Tibial artery (tissue), 4 donors: ENCODE measurements at regions not wholly inside any gene's neighbourhood (a gene's known extent, or its start where the extent isn't known, plus 50 kb on each side); places are given as distances from the start of the nearest gene placed in this dataset.

Experiments used
- DNase-seq, 2 donors: peaks; one replicate each; pipeline ENCODE4 v3.0.0-alpha.2; 2019
- H3K27ac ChIP-seq, 2 donors: fragments of 200-600 bp; sonication (generic) in 1 of 2; 1 replicate in 1 of 2; 2 replicates in 1 of 2; pipeline ENCODE4 v1.5.1; 2018 to 2019; ENCODE audit warnings: mild to moderate bottlenecking in 1 of 2
- H3K27me3 ChIP-seq, 2 donors: fragments of 200-600 bp; sonication (generic) in 1 of 2; one replicate each; pipeline versions ENCODE4 v1.5.1 to v1.6.0; 2016 to 2019
- H3K36me3 ChIP-seq, 3 donors: fragments of 200-600 bp; sonication (generic) in 2 of 3; one replicate each; pipeline ENCODE4 v1.5.1; 2016 to 2019; ENCODE audit warnings: mild to moderate bottlenecking in 2 of 3
- H3K4me1 ChIP-seq, 4 donors: fragments of 200-600 bp; sonication (generic) in 2 of 4; 1 replicate in 3 of 4; 2 replicates in 1 of 4; pipeline ENCODE4 v1.5.1; 2016 to 2019
- H3K4me3 ChIP-seq, 2 donors: fragments of 200-600 bp; sonication (generic) in 1 of 2; 1 replicate in 1 of 2; 2 replicates in 1 of 2; pipeline ENCODE4 v1.5.1; 2018 to 2019; ENCODE audit warnings: mild to moderate bottlenecking in 2 of 2
- H3K9me3 ChIP-seq, 3 donors: fragments of 200-600 bp; sonication (generic) in 1 of 3; one replicate each; pipeline ENCODE4 v1.5.1; 2016 to 2019
- CTCF ChIP-seq, 2 experiments: fragments of 200-600 bp in 1 of 2; fragments of 450-650 bp in 1 of 2; IDR thresholded peaks; one replicate each; pipeline ENCODE4 v1.5.1; 2017 to 2019; ENCODE audit warnings: antibody characterized with exemption in 2 of 2, mild to moderate bottlenecking in 1 of 2, moderate library complexity in 1 of 2
- intact Hi-C: fragments of 100-400 bp; cut with DNase I; formaldehyde crosslinking; loops from one replicate; pipeline ENCODE4 v1.15.0; 2023; ENCODE audit warnings: low total_unique reads

DNA sequence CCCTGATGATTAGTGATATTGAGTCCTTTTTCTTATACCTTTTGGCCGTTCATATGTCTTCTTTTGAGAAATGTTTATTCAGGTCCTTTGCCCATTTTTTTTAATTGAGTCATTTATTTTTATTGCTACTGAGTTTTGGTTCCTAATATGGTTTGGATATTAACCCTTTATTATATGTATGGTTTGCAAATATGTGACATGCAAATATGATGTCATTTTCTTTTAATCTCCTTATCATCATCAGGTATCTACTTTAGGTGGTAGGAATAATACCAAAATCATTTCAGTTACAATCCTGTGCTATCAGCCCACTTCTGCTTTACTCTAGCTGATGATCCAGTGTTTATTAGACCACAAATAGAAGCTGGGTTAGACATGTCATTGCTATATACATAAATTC is 102.3 kb upstream of the TRPC7 start:
- Histone ChIP-seq H3K27ac (no peak overlapping the region), H3K4me1 (no peaks in the 10 kb centered on the region), H3K36me3 (no peaks in the 10 kb centered on the region), H3K4me3 (no peak overlapping the region), H3K9me3 (no peaks in the 10 kb centered on the region), H3K27me3 (no peaks in the 10 kb centered on the region)
- DNase-seq: no peak
- no peak for TF ChIP-seq CTCF (IDR thresholded peaks at IDR 0.05)
- intact Hi-C loops: no loop called here

DNA sequence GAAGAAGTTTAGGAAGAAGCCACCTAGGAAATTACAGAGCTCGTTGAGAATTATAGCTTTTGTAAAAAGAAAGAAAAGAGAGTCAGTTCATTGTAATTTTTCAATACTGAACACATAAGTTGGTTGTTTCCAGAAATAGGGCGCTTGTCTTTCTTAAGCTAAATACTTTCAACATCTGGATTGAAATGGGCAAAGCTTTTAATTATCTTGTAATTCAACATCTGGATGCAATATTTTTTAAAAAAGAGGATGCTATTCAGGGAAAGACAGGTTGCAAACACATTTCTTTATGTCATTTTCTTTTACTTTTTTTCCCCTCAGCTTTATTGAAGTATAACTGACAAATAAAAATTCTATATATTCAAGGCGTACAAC is 100.7 kb upstream of the TRPC7 start:
- Histone ChIP-seq H3K4me1 (no peaks in the 10 kb centered on the region), H3K27ac (no peak overlapping the region), H3K9me3 (no peaks in the 10 kb centered on the region), H3K4me3 (no peak overlapping the region), H3K27me3 (no peaks in the 10 kb centered on the region), H3K36me3 (no peaks in the 10 kb centered on the region)
- intact Hi-C loops: no loop called here
- TF ChIP-seq CTCF (IDR thresholded peaks at IDR 0.05): no peak
- no peak for DNase-seq

- intact Hi-C loops: no loop called here
- Histone ChIP-seq H3K4me3 (no peak overlapping the region), H3K27me3 (no peaks in the 10 kb centered on the region), H3K27ac (no peak overlapping the region), H3K36me3 (no peaks in the 10 kb centered on the region), H3K9me3 (no peaks in the 10 kb centered on the region), H3K4me1 (no peaks in the 10 kb centered on the region)
- no peak for DNase-seq
- TF ChIP-seq CTCF (IDR thresholded peaks at IDR 0.05): no peak
These were observed 93.1 kb upstream of the TRPC7 start for GRCh38 chr5:136458481-136458880.

DNA sequence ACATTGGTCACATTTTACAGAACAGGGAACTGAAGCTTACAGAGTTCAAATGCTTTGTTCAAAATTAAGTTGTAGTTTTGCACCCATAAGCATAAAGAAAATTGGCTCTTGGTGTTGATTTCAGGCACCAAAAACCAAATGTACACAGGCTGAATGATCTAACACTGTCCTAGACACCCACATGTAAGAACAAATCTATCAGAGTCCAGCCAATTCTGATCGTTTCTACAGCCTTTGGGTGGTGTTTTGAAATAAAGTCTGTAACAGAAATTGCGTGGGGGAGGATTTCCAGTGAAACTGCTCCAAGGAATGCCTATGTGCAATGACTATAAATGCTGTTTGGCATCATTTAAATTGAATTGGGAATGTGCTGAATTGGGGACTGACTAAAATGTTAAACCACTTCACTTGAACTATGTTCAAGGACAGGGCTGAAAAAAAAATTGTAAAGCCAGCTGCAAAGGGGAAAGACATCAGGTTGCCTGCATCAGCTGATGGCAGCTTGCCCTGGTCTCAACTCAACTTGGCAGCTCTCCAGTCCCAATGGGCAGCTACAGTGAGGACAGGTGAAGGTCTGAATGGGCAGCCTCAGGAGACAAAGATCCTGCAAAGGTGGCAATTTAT is 92.2 kb upstream of the TRPC7 start:
- intact Hi-C loops: no loop called here
- Histone ChIP-seq H3K4me1 (no peaks in the 10 kb centered on the region), H3K27ac (no peak overlapping the region), H3K9me3 (no peaks in the 10 kb centered on the region), H3K36me3 (no peaks in the 10 kb centered on the region), H3K4me3 (no peak overlapping the region), H3K27me3 (no peaks in the 10 kb centered on the region)
- no peak for TF ChIP-seq CTCF (IDR thresholded peaks at IDR 0.05)
- no peak for DNase-seq

DNA sequence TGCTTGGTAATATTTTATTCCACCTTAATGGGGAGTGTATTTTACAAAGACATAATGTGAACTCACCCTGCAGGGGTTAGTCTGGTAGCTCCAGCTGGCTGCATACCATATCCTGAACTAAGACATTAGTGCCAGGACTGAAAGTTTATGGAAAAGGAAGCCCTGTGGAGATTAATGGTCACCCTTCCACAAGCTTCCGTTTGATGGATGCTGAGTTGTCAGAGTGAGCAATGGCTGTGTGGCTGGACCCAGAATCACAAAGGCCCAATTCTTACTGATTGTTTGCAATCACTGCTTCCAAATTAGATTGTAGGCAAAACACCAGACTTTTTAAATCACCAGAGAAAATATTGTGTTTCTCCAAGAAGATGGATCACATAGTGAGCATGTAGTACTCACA is 90.1 kb upstream of the TRPC7 start:
- intact Hi-C loops: no loop called here
- no peaks in the 10 kb centered on the region for H3K27me3 ChIP-seq
- TF ChIP-seq CTCF (IDR thresholded peaks at IDR 0.05): no peak
- H3K4me3 ChIP-seq: no peak overlapping the region
- H3K9me3 ChIP-seq: no peaks in the 10 kb centered on the region
- no peak overlapping the region for H3K27ac ChIP-seq
- no peak for DNase-seq
- no peaks in the 10 kb centered on the region for H3K36me3 ChIP-seq
- no peaks in the 10 kb centered on the region for H3K4me1 ChIP-seq
